GM04503 (cell line): ENCODE measurements at regions not wholly inside any gene's neighbourhood (a gene's known extent, or its start where the extent isn't known, plus 50 kb on each side); places are given as distances from the start of the nearest gene placed in this dataset.
"Not testable (repeated sequence)": the region's sequence is repeated elsewhere in the genome, so short reads cannot be mapped to it uniquely, and the experiment has no call there.

ENCODE experiments used
- DNase-seq: peaks from one replicate; pipeline ENCODE4 v3.0.0-alpha.2; 2012; ENCODE audit warnings: low read depth

DNA sequence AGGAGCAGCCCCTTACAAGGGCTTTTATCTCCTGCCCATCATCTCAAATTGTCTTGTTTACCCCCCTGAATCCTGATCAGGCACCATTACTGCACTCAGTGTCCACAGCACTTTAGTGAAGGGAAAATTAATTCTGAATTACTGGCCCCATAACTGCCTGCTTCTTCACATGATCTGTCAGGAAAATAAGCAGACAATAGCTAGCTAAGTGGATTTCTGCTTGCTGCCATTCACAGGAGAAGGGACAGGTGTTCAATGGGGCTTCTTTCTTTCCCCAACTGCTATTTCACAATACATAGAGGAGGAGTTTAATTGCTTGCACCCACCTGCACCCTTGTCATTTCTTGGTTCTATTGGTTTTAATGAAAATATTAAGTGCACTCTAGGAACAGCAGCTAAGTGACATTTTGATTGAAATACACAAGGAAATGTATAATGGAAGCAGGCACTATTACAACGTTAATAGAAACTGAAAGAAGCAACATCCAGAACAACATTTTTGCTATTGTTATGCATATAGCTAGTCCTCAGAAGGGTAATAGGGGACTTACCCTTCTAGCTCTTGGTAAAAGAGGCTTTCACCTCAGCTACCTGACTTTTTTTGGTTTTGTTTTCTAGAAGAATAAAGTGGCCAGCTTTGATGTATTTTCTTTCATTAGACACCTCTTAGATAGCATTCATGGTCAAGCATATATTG, 599.3 kb upstream of the TLE4 start:
- DNase-seq: no peak

GRCh38 chr9:78973907-78974306, 597.9 kb upstream of the TLE4 start:
- no peak for DNase-seq

DNA sequence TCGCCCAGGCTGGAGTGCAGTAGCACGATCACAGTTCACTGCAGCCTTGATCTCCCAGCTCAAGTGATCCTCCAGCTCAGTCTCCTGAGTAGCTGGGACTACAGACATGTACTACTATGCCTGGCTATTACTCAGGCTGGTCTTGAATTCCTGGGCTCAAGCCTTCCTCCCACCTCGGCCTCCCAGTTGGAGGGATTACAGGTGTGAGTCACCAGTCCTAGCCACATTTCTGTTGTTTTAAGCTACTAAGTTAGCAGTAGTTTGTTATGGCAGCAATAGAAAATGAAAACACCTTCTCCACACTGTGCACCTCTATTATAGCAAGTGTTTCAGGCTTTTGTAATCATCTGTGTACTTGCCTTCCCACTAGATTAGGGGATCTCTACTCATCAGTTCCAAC, 588.9 kb upstream of the TLE4 start:
- DNase-seq: no peak

GRCh38 chr9:78985084-78985738, 586.6 kb upstream of the TLE4 start:
- DNase-seq: no peak

- DNase-seq: no peak
These were observed 585.3 kb upstream of the TLE4 start for GRCh38 chr9:78986446-78986845.

DNA sequence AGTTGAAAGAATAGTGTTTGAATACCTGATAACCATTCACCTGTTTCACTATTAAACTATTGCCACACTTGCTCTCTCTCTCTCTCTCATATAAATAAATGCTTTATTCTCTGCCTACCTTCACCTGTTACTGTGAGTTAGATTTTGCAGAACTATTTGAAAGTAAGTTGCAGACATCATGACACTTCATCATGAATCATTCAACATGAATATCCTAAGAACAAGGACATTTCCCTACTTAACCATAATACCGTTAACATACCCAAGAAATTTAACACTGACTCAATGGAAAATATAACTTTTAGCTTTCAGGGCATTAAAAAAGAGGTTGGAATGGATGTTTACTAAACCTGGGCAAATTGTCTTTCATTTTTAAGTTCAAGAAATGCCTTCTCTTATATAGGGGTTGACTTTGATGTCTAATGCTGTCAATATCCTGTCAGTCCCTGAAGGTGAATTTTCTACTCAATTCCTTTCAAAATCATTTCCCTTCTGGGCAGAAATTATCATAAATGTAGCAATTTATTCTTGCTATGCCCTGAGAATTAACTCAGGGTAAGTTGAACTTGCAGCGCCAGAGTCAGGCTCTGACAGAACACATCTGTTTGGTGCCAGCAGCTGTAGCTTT, 582.6 kb upstream of the TLE4 start:
- no peak for DNase-seq

DNA sequence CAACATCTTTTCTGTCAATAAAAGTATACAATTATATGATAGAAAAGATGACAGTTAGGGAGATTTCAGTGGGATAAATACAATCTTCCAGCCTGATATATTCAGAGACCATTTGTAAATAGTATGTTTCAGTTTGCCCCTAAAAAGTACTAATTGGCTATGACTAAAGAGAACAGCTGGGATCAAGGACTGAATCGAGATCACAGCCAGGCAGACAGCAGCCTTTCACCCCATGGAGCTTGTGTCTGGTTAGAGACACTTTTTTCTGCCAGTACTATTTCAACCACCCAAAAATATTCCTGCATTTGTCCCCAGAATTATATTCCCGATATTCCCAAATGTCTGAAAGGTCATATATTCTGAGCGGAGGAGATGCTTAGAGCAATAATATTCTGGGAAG, 577.3 kb upstream of the TLE4 start:
- no peak for DNase-seq

DNA sequence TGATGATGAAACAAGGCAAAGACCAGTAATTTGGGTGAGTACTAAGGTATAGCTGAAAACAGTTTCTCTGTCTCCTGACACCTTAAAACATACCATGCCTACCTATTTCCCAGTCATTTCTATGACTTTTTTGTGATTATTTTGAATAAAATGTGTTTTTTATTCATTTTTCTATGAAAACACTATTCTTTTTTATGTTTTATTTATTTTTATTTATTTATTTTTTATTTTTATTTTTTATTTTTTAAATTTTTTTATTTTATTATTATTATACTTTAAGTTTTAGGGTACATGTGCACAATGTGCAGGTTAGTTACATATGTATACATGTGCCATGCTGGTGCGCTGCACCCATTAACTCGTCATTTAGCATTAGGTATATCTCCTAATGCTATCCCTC, 576.8 kb upstream of the TLE4 start:
- not testable (repeated sequence) for DNase-seq

GRCh38 chr9:78997296-78997695, 574.5 kb upstream of the TLE4 start:
- DNase-seq: no peak

GRCh38 chr9:79000230-79001002, 571.3 kb upstream of the TLE4 start:
- DNase-seq: no peak

- DNase-seq: no peak
These were observed 570.8 kb upstream of the TLE4 start for GRCh38 chr9:79001012-79001411.

- no peak for DNase-seq
These were observed 568.3 kb upstream of the TLE4 start for GRCh38 chr9:79003514-79003913.

DNA sequence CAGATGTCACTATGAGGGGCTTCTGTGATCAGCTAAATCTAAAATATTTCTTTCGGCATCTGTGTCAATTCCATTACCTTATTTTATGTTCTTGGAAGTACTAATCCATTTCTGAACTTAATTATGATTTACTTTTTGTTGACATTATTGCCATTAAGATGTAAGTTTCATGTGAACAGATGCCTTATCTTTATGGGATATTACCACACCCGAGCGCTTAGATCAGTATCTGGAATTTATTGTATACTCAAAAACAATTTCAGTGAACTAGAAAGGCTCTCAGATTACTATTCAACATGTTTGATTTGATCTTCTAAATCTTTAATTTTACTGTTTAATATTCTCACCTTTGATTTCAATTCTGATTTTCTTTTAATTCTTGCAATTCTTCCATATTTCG, 567.7 kb upstream of the TLE4 start:
- no peak for DNase-seq

DNA sequence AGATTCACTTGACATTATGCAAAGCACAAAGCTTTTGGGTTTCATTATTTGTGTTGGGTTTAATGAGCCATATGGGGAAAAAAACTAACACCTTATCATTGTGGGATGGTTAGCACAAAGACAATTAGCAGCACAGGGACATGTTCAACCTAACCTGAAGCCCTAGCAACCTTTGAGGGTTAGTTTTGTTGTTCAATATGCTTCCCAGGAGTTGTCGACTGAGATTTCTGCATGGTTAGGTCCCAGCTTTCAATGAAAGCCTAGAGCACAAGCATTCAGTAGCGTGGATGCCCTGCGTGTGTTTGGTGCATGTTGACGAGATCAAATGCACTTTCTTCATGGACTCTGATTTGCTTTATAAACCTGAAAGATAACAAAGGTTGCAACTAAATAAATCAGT, 565.2 kb upstream of the TLE4 start:
- DNase-seq: no peak

GRCh38 chr9:79007701-79008483, 563.9 kb upstream of the TLE4 start:
- no peak for DNase-seq

DNA sequence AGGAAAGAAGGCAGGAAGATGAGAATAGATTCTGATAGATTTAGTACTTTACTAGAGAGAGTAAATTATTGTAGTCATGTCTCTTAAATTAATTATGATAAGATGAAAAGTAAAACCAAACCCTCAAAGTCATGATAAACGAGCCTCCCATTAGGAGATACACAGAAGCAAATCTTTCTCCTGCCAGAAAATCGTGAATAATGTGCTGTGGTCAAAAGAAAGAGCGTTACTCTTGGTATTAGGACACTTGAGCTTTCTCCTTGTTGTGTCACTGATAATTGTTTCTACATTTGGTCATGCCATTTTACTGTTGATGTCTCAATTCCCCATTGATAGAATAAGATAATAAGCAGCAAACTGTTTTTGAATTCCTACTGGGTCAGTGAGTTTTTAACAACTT, 562.8 kb upstream of the TLE4 start:
- DNase-seq: no peak

DNA sequence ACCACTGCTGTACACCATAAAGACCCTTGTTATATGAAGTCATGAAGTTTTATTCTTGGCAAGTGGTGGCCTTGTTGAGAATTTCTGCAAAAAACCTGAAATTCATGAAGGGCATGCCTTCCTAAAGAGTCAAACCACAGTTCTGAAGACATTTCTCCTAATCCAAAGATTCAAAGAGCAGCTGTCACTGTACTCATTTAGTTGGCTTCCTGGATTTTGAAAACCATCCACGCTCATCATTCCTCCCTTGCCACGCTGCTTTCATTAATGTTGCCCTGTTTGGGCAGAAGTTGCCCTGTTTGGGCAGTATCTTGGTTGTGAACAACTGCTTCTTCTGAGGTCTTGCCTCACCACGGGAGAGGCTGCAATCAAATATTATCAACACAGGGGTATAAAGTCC, 560.3 kb upstream of the TLE4 start:
- DNase-seq: no peak

- peak; percentile 49 for DNase-seq
These were observed 559.2 kb upstream of the TLE4 start for GRCh38 chr9:79012561-79012960.

- peak; percentile 40 for DNase-seq
These were observed 557.8 kb upstream of the TLE4 start for GRCh38 chr9:79013715-79014610.

DNA sequence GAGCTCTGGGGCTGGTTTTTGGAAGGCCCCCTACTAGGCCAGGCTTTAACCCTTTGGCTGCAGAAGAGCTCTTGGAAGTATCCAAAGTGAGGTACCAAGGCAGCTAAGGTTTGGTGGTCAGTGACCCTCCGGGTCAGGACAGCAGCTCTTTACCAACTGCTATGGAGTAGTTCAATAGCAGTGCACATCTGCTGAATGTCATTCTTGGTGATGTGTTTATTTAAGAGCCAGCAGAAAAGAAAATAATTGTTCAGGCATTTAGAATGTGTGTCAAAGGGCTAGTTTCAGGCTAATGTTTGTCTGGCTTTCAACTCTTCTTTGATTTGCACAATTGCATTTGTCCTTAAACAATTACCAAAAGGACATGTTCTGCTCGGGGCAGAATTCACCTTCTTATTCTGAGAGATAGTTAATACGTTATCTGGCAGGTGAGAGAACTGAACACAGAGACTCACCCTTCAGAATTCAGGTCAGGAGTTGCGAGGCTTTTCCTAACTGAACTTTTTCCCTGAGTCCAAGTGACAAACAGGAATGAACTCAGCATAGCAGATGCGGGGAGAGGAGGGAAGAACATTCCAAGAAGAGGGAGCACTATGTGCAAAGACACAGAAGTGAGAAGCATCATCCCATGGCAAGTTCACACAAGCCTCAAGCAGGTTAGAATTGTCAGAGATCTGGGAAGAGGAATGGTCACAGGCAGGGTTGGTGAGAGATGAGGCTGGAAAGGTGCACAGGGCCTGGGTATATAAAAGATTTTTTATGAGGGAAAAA, 556.7 kb upstream of the TLE4 start:
- no peak for DNase-seq
